HG03175 (cell line): ENCODE measurements at regions not wholly inside any gene's neighbourhood (a gene's known extent, or its start where the extent isn't known, plus 50 kb on each side); places are given as distances from the start of the nearest gene placed in this dataset.
"Not testable (repeated sequence)": the region's sequence is repeated elsewhere in the genome, so short reads cannot be mapped to it uniquely, and the experiment has no call there.

ENCODE experiments used
- ATAC-seq: cut with Tn5 transposase; IDR thresholded peaks from one replicate; pipeline ENCODE4 v1.9.1; 2021; ENCODE audit warnings: mild to moderate bottlenecking, moderate library complexity; ENCODE audit not compliant: unreplicated experiment

- no peak for ATAC-seq
These were observed 343.6 kb downstream of the PTPRU start for GRCh38 chr1:29579821-29580425.

- no peak for ATAC-seq
These were observed 341.2 kb downstream of the PTPRU start for GRCh38 chr1:29577512-29577911.

- ATAC-seq: no peak
These were observed 340.2 kb downstream of the PTPRU start for GRCh38 chr1:29576510-29576909.

GRCh38 chr1:29575826-29576225 is 339.5 kb downstream of the PTPRU start:
- ATAC-seq: no peak

- ATAC-seq: no peak
These were observed 339.0 kb downstream of the PTPRU start for GRCh38 chr1:29575277-29575676.

- no peak for ATAC-seq
These were observed 338.5 kb downstream of the PTPRU start for GRCh38 chr1:29574871-29575270.

GRCh38 chr1:29569971-29570634 is 333.8 kb downstream of the PTPRU start:
- no peak for ATAC-seq

- ATAC-seq: no peak
These were observed 330.9 kb downstream of the PTPRU start for GRCh38 chr1:29567257-29567656.

- no peak for ATAC-seq
These were observed 329.2 kb downstream of the PTPRU start for GRCh38 chr1:29565490-29565889.

- ATAC-seq: no peak
These were observed 327.2 kb downstream of the PTPRU start for GRCh38 chr1:29563571-29563970.

GRCh38 chr1:29563092-29563491 is 326.8 kb downstream of the PTPRU start:
- ATAC-seq: no peak

- no peak for ATAC-seq
These were observed 322.7 kb downstream of the PTPRU start for GRCh38 chr1:29559056-29559455.

GRCh38 chr1:29557701-29558600 is 321.6 kb downstream of the PTPRU start:
- ATAC-seq: no peak

GRCh38 chr1:29557066-29557465 is 320.7 kb downstream of the PTPRU start:
- no peak for ATAC-seq

- no peak for ATAC-seq
These were observed 320.3 kb downstream of the PTPRU start for GRCh38 chr1:29556657-29557056.

GRCh38 chr1:29555043-29555620 is 318.8 kb downstream of the PTPRU start:
- ATAC-seq: no peak

GRCh38 chr1:29554208-29554778 is 318.0 kb downstream of the PTPRU start:
- no peak for ATAC-seq

GRCh38 chr1:29551123-29551936 is 315.0 kb downstream of the PTPRU start:
- no peak for ATAC-seq

- ATAC-seq: no peak
These were observed 314.0 kb downstream of the PTPRU start for GRCh38 chr1:29550119-29550841.

GRCh38 chr1:29549728-29550118 is 313.4 kb downstream of the PTPRU start:
- ATAC-seq: not testable (repeated sequence)
